ENCODE measurements at regions not wholly inside any gene's neighbourhood (a gene's known extent, or its start where the extent isn't known, plus 50 kb on each side); places are given as distances from the start of the nearest gene placed in this dataset.

DNA sequence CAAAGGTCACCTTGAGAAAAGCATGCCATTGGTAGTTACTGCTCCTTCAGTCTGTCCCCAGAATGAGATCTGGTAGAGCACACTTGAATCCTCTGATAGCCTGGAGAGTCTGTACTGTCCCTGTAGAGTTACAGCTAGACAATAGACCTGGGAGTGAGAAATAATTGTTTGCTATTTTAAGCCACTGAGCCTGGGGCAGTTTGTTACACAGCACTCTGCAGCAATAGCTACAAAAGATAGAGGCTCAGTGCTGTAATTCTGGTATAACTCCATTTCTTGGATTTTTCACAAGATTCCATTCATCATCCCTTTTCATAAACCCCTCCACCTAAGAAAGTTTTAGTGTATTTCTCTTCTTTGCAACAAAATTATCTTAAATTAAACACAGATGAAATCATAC lies 242.7 kb upstream of the ARRDC4 start:
- no peak for DNase-seq (ENCODE audit: low spot score)
- no peak for FAIRE-seq
- BruUV-seq (replicated peaks), result no TSS peak
- Histone ChIP-seq H3K27ac (ENCODE audit: extremely low read length, insufficient read depth, low read length) (no peak overlapping the region), H3K9me3 (ENCODE audit: low read length) (peaks cover 6% of the 10 kb centered on the region; the same call in 1 of the 2 replicates), H3K36me3 (replicated peaks in 1 of 2; ENCODE audit: control insufficient read depth in 1 of 2, insufficient read depth in 2 of 2, low read length in 2 of 2) (no peaks in the 10 kb centered on the region), H2AFZ (ENCODE audit: low read length) (no peak overlapping the region), H3K27me3 (ENCODE audit: control insufficient read depth in 1 of 2, insufficient read depth in 2 of 2, low read length in 2 of 2) (no peaks in the 10 kb centered on the region), H3K4me2 (ENCODE audit: low read depth, low read length) (no peak overlapping the region), H3K4me1 (ENCODE audit: insufficient read depth, low read length) (no peaks in the 10 kb centered on the region), H3K4me3 (replicated peaks in 1 of 3; ENCODE audit: insufficient read depth in 1 of 3, low read depth in 2 of 3, low read length in 3 of 3) (no peak overlapping the region), H3K9ac (ENCODE audit: insufficient read depth, low read depth, low read length) (no peak overlapping the region), H3K79me2 (ENCODE audit: insufficient read depth, low read length) (no peaks in the 10 kb centered on the region), H4K20me1 (ENCODE audit: insufficient read depth, low read length) (no peaks in the 10 kb centered on the region)
- no peak for ATAC-seq
- ChIA-PET POLR2A (no interaction called here), CTCF (ENCODE audit: low intra/inter-chr PET ratio, low total read pairs) (no interaction called here)
- TF ChIP-seq, protein P1, sequence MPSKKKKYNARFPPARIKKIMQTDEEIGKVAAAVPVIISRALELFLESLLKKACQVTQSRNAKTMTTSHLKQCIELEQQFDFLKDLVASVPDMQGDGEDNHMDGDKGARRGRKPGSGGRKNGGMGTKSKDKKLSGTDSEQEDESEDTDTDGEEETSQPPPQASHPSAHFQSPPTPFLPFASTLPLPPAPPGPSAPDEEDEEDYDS (CRISPR knock-in tag; IDR thresholded peaks at IDR 0.05), result no peak
- TF ChIP-seq NR2C2 (CRISPR knock-in tag; IDR thresholded peaks at IDR 0.05; ENCODE audit: borderline replicate concordance), result no peak
- no peak for TF ChIP-seq ZNF577 (CRISPR knock-in tag; IDR thresholded peaks at IDR 0.05; ENCODE audit: borderline replicate concordance, low read depth)
- no peak for TF ChIP-seq GATA4 (IDR thresholded peaks at IDR 0.05; ENCODE audit: borderline replicate concordance, low read depth)
- TF ChIP-seq EZH2 (conservative IDR thresholded peaks at IDR 0.05; ENCODE audit: low read depth, low read length), result no peak
- TF ChIP-seq ZNF879 (CRISPR knock-in tag; IDR thresholded peaks at IDR 0.05), result no peak
- no peak for TF ChIP-seq ZNF512B (CRISPR knock-in tag; IDR thresholded peaks at IDR 0.05; ENCODE audit: borderline replicate concordance)
- no peak for TF ChIP-seq NFE2L2 (IDR thresholded peaks at IDR 0.05; ENCODE audit: low read length)
- no peak for TF ChIP-seq HHEX (CRISPR knock-in tag; IDR thresholded peaks at IDR 0.05)
- no peak for TF ChIP-seq ZNF615 (CRISPR knock-in tag; IDR thresholded peaks at IDR 0.05; ENCODE audit: borderline replicate concordance)
- TF ChIP-seq PCBP1 (IDR thresholded peaks at IDR 0.05; ENCODE audit: borderline replicate concordance, low read depth, low read length), result no peak
- no peak for TF ChIP-seq FLYWCH1 (CRISPR knock-in tag; IDR thresholded peaks at IDR 0.05)
- TF ChIP-seq, protein P2, sequence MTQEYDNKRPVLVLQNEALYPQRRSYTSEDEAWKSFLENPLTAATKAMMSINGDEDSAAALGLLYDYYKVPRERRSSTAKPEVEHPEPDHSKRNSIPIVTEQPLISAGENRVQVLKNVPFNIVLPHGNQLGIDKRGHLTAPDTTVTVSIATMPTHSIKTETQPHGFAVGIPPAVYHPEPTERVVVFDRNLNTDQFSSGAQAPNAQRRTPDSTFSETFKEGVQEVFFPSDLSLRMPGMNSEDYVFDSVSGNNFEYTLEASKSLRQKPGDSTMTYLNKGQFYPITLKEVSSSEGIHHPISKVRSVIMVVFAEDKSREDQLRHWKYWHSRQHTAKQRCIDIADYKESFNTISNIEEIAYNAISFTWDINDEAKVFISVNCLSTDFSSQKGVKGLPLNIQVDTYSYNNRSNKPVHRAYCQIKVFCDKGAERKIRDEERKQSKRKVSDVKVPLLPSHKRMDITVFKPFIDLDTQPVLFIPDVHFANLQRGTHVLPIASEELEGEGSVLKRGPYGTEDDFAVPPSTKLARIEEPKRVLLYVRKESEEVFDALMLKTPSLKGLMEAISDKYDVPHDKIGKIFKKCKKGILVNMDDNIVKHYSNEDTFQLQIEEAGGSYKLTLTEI (CRISPR knock-in tag; conservative IDR thresholded peaks at IDR 0.05), result no peak
- TF ChIP-seq ISL2 (CRISPR knock-in tag; IDR thresholded peaks at IDR 0.05), result no peak
- TF ChIP-seq ZNF180 (CRISPR knock-in tag; IDR thresholded peaks at IDR 0.05; ENCODE audit: borderline replicate concordance, low read depth), result no peak
- TF ChIP-seq ZNF790 (CRISPR knock-in tag; IDR thresholded peaks at IDR 0.05; ENCODE audit: borderline replicate concordance), result no peak
- TF ChIP-seq TCF7L2 (IDR thresholded peaks at IDR 0.05; ENCODE audit: low read depth, low read length), result no peak
- TF ChIP-seq ZSCAN9 (CRISPR knock-in tag; IDR thresholded peaks at IDR 0.05; ENCODE audit: borderline replicate concordance), result no peak
- no peak for TF ChIP-seq ZNF781 (CRISPR knock-in tag; IDR thresholded peaks at IDR 0.05; ENCODE audit: borderline replicate concordance, not compliant biosample characterization)
- TF ChIP-seq SMARCC2 (IDR thresholded peaks at IDR 0.05), result no peak
- in situ Hi-C loops (cut with HindIII; ENCODE audit: extremely low pct_ligation_motif_present, low pct_unique_long_range_greater_than_20kb), result no loop called here
- intact Hi-C loops (cut with micrococcal nuclease; ENCODE audit: unreplicated experiment), result no loop called here

All from HepG2 (cell line).